Middle frontal gyrus (tissue), 1 donor: ENCODE measurements at regions not wholly inside any gene's neighbourhood (a gene's known extent, or its start where the extent isn't known, plus 50 kb on each side); places are given as distances from the start of the nearest gene placed in this dataset.
"Not testable (repeated sequence)": the region's sequence is repeated elsewhere in the genome, so short reads cannot be mapped to it uniquely, and the experiment has no call there.

ENCODE experiments used
- DNase-seq: peaks from one replicate; pipeline ENCODE4 v3.0.0-alpha.2; 2015; ENCODE audit warnings: low spot score; ENCODE audit errors: extremely low spot score

- no peak for DNase-seq
Measured at GRCh38 chr12:128008341-128008740, 258.6 kb upstream of the TMEM132C start.

- DNase-seq: no peak
Measured at GRCh38 chr12:128009108-128009507, 257.9 kb upstream of the TMEM132C start.

- no peak for DNase-seq
Measured at GRCh38 chr12:128012110-128012509, 254.9 kb upstream of the TMEM132C start.

- DNase-seq: no peak
Measured at GRCh38 chr12:128015276-128015675, 251.7 kb upstream of the TMEM132C start.

- no peak for DNase-seq
Measured at GRCh38 chr12:128018067-128018466, 248.9 kb upstream of the TMEM132C start.

- no peak for DNase-seq
Measured at GRCh38 chr12:128019996-128020544, 246.9 kb upstream of the TMEM132C start.

- DNase-seq: no peak
Measured at GRCh38 chr12:128021561-128021960, 245.4 kb upstream of the TMEM132C start.

GRCh38 chr12:128025589-128026245 is 241.3 kb upstream of the TMEM132C start:
- DNase-seq: no peak

GRCh38 chr12:128026696-128027574 is 240.0 kb upstream of the TMEM132C start:
- no peak for DNase-seq

- DNase-seq: no peak
Measured at GRCh38 chr12:128033473-128033872, 233.5 kb upstream of the TMEM132C start.

GRCh38 chr12:128040971-128041370 is 226.0 kb upstream of the TMEM132C start:
- DNase-seq: no peak

- DNase-seq: not testable (repeated sequence)
Measured at GRCh38 chr12:128042283-128042682, 224.7 kb upstream of the TMEM132C start.

GRCh38 chr12:128042825-128043224 is 224.1 kb upstream of the TMEM132C start:
- no peak for DNase-seq

- no peak for DNase-seq
Measured at GRCh38 chr12:128043317-128043716, 223.7 kb upstream of the TMEM132C start.

GRCh38 chr12:128047266-128048060 is 219.5 kb upstream of the TMEM132C start:
- DNase-seq: no peak

GRCh38 chr12:128052331-128052730 is 214.6 kb upstream of the TMEM132C start:
- DNase-seq: no peak

- no peak for DNase-seq
Measured at GRCh38 chr12:128052777-128053176, 214.2 kb upstream of the TMEM132C start.

- DNase-seq: no peak
Measured at GRCh38 chr12:128055567-128055966, 211.4 kb upstream of the TMEM132C start.

- DNase-seq: no peak
Measured at GRCh38 chr12:128056136-128056801, 210.7 kb upstream of the TMEM132C start.

GRCh38 chr12:128057586-128057985 is 209.4 kb upstream of the TMEM132C start:
- DNase-seq: no peak
